IPS DF 6.9 (cell line): ENCODE measurements at regions not wholly inside any gene's neighbourhood (a gene's known extent, or its start where the extent isn't known, plus 50 kb on each side); places are given as distances from the start of the nearest gene placed in this dataset.

Experiments used
- DNase-seq: peaks from one replicate; pipeline ENCODE4 v3.0.0-alpha.2; 2013; ENCODE audit warnings: low read depth, low spot score
- H3K27ac ChIP-seq: one replicate; pipeline ENCODE4 v1.5.1; 2013; ENCODE audit warnings: low read length, control low read depth
- H3K27me3 ChIP-seq: 2 replicates; pipeline ENCODE4 v1.6.1; 2013; ENCODE audit warnings: mild to moderate bottlenecking, low read length; ENCODE audit not compliant: control insufficient read depth, insufficient read depth
- H3K36me3 ChIP-seq: 2 replicates; pipeline ENCODE4 v1.6.1; 2013; ENCODE audit warnings: low read length; ENCODE audit not compliant: control insufficient read depth, insufficient read depth
- H3K4me1 ChIP-seq: 2 replicates; pipeline ENCODE4 v1.6.1; 2013; ENCODE audit warnings: low read length; ENCODE audit not compliant: control insufficient read depth, insufficient read depth
- H3K4me3 ChIP-seq: 2 replicates; pipeline ENCODE4 v1.5.1; 2013; ENCODE audit warnings: mild to moderate bottlenecking, low read length
- H3K9me3 ChIP-seq: 2 replicates; pipeline ENCODE4 v1.6.1; 2013; ENCODE audit warnings: low read length, inconsistent platforms; ENCODE audit not compliant: control insufficient read depth, insufficient read depth
- WGBS: extraction: QIAGEN DNeasy Blood & Tissue Kit; methylation state at CpG from one replicate; pipeline ENCODE4 v1.1.7; 2013; ENCODE audit warnings: mixed read lengths, missing lambda C conversion rate; ENCODE audit not compliant: insufficient read length, insufficient coverage; 5-methylcytosine and 5-hydroxymethylcytosine counted together

DNA sequence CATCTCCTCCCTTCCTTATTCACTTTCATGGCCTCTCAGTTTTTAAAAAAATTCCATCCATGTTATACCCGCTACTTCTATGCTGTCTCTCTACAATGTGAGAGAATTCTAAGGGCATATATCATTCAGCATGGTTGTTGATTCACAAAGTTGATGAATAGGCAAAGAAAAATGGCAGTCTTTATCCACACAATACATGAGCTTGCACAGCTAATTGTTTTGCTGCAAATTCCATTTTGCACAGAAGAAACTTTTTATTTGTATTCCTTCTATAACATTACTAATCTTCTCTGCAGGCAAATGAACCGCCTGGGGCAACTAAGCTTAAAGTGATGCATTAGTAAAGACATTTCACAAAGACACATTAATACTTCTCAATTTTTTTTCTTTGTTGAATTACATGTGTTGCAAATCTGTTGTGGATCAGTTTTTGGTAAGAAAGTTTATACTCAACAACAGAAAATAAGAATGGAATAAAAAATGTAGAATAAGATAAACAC lies 196.9 kb downstream of the LIG4 start:
- no peak for DNase-seq
- no CpG with 5 or more reads among the region's 2 CpGs for WGBS

DNA sequence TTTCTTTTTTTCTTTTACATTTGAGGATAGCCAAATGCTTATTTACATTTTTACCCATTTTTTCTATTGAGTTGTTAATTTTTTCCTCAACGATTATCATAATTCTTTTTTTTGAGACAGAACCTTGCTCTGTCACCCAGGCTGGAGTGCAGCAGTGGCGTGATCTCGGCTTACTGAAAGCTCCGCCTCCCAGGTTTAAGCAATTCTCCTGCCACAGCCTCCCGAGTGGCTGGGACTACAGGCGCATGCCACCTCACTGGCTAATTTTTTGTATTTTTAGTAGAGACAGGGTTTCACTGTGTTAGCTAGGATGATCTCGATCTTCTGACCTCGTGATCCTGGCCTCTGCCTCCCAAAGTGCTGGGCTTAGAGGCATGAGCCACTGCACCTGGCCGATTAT lies 208.7 kb downstream of the LIG4 start:
- no CpG with 5 or more reads among the region's 9 CpGs for WGBS
- H3K27me3 ChIP-seq: no peaks in the 10 kb centered on the region
- H3K27ac ChIP-seq: no peak overlapping the region

More for the DNA sequence above, 196.9 kb downstream of the LIG4 start:
- no peak overlapping the region for H3K27ac ChIP-seq
- H3K9me3 ChIP-seq: no peaks in the 10 kb centered on the region; the same call in 1 of the 2 replicates
- H3K4me3 ChIP-seq: no peak overlapping the region
- H3K4me1 ChIP-seq: no peaks in the 10 kb centered on the region
- H3K27me3 ChIP-seq: no peaks in the 10 kb centered on the region
- no peaks in the 10 kb centered on the region for H3K36me3 ChIP-seq

DNA sequence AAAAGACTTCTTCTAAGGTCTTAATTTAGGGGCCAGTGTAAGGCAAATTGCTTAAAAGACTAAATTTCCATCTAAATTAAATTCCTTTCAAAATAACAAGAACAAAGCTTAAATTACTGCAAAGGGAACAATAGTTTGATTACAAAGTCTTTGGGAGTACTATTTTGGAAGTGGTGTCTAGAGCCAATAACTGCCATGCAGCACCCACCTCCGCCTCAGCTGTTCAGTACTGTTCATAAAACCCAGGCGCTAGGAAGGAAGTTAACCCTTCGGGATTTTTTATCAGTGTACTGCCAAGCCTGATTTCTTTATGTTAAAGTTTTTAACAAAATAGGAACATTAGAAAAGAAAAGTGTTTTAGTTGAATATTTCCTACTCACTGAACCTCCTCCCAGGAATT lies 210.1 kb downstream of the LIG4 start:
- H3K4me3 ChIP-seq: no peak overlapping the region
- H3K27ac ChIP-seq: no peak overlapping the region
- H3K9me3 ChIP-seq: no peaks in the 10 kb centered on the region
- H3K4me1 ChIP-seq: peaks cover 1% of the 10 kb centered on the region; the same call in 1 of the 2 replicates
- no peak for DNase-seq
- no peaks in the 10 kb centered on the region for H3K36me3 ChIP-seq
- no CpG with 5 or more reads among the region's 3 CpGs for WGBS
- H3K27me3 ChIP-seq: no peaks in the 10 kb centered on the region

More for the DNA sequence above, 208.7 kb downstream of the LIG4 start:
- H3K36me3 ChIP-seq: no peaks in the 10 kb centered on the region
- peaks cover 1% of the 10 kb centered on the region; the same call in 1 of the 2 replicates for H3K4me1 ChIP-seq
- H3K9me3 ChIP-seq: no peaks in the 10 kb centered on the region
- H3K4me3 ChIP-seq: no peak overlapping the region
- DNase-seq: no peak

DNA sequence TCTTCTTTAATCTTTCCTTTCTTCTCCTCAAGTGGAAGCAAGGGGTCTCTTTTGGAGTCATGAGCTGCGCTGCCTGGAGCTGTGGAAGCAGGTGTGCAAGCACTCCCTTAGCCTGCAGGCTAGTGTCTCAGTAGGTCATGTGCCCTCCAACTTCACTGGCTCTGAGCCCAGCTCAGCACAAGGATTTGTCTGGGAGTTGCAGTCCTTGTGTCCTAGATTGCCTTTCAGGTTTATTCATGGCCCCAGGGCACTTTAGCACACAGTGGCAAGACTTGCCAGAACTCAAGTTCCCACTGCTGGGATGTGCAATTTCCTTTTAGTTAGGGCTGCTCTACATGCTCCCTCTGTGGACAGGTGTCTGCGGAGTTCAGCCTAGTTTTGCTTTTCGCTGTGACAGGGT lies 211.7 kb downstream of the LIG4 start:
- H3K9me3 ChIP-seq: no peaks in the 10 kb centered on the region
- no CpG with 5 or more reads among the region's 3 CpGs for WGBS
- DNase-seq: no peak

DNA sequence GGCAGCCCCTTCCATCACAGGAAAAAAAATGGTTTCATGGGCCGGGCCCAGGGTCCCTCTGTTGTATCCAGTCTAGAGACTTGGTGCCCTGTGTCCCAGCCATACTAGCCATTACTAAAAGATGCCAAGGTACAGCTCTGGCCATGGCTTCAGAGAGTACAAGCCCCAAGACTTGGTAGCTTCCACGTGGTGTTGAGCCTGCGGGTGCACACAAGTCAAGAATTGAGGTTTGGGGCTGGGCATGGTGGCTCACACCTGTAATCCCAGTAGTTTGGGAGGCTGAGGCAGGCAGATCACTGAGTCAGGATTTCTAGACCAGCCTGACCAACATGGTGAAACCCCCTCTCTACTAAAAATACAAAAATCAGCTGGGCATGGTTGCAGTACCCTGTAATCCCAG lies 214.3 kb downstream of the LIG4 start:
- Histone ChIP-seq H3K9me3 (no peaks in the 10 kb centered on the region), H3K27ac (no peak overlapping the region), H3K4me3 (no peak overlapping the region), H3K27me3 (no peaks in the 10 kb centered on the region), H3K36me3 (no peaks in the 10 kb centered on the region), H3K4me1 (peaks cover 1% of the 10 kb centered on the region; the same call in 1 of the 2 replicates)
- no CpG with 5 or more reads among the region's 3 CpGs for WGBS
- DNase-seq: no peak

More for the DNA sequence above, 211.7 kb downstream of the LIG4 start:
- H3K4me1 ChIP-seq: peaks cover 1% of the 10 kb centered on the region; the same call in 1 of the 2 replicates
- H3K4me3 ChIP-seq: no peak overlapping the region
- no peak overlapping the region for H3K27ac ChIP-seq
- H3K27me3 ChIP-seq: no peaks in the 10 kb centered on the region
- H3K36me3 ChIP-seq: no peaks in the 10 kb centered on the region

DNA sequence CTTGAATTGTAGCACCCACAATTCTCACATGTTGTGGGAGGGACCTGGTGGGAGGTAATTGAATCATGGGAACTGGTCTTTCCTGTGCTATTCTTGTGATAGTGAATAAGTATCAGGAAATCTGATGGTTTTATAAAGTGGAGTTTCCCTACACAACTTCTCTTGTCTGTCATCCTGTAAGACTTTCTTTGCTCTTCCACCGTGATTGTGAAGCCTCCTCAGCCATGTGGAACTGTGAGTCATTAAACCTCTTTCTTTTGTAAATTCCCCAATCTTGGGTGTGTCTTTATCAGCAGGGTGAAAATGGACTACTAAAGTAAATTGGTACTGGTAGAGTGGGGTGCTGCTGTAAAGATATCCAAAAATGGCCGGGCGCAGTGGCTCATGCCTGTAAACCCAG lies 215.6 kb downstream of the LIG4 start:
- no peaks in the 10 kb centered on the region for H3K27me3 ChIP-seq
- H3K9me3 ChIP-seq: no peaks in the 10 kb centered on the region
- no peak overlapping the region for H3K27ac ChIP-seq
- DNase-seq: no peak
- H3K4me1 ChIP-seq: no peaks in the 10 kb centered on the region; the same call in 1 of the 2 replicates
- no peak overlapping the region for H3K4me3 ChIP-seq
- H3K36me3 ChIP-seq: no peaks in the 10 kb centered on the region
- no CpG with 5 or more reads among the region's 3 CpGs for WGBS

DNA sequence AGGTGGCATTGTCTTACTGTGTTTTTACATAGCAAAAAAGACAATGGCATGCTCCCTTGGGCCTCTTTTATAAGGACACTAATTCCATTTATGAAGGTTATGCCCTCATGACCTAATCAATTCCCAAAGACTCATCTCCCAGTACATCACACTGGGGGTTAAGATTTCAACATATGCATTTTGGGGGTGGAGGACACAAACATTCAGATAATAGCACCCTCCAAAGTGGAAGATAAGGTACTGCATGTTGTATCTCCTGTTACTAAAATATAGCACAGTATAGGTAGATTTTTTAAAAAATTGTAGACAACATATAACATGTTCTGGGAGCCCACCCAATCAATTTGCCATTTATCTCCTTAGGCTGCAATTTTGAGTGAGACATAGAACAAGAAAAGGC lies 221.2 kb downstream of the LIG4 start:
- DNase-seq: no peak
- H3K4me3 ChIP-seq: no peak overlapping the region
- no peaks in the 10 kb centered on the region for H3K4me1 ChIP-seq
- no peaks in the 10 kb centered on the region for H3K36me3 ChIP-seq
- H3K9me3 ChIP-seq: no peaks in the 10 kb centered on the region
- no peak overlapping the region for H3K27ac ChIP-seq
- no peaks in the 10 kb centered on the region for H3K27me3 ChIP-seq

DNA sequence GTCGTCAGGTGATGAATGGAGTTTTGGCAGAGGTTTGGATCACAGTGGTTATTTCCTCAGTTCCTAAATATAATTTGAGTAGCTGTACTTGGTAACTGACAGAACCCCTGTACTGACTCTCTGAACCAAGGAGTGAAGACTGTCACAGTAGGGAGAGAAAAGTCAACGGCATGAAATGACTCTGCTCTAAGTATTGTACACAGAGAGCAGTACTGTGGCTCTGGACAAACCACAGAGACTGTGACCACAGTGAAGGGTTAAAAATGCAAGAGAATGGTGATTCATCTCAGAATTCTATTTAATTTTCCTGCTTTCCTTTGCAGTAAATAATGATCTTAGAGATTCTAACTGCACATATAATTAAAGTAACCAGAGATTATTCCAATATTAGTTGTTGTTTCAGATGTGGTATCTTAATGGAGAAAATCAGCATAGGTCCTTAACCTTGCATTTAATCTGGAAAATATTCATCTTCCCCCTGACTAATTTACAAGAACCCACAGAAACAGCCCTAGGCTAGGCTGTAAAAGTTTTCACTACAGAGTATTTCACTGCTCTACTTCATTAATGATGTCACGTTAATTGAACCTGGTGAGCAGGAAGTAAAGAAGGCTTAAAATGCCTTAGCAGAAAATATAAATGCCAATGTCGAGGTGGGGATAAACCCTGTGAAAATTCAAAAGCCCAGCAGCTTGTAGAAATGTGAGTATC lies 221.9 kb downstream of the LIG4 start:
- no peak overlapping the region for H3K27ac ChIP-seq
- WGBS: no CpG with 5 or more reads among the region's 4 CpGs
- no peaks in the 10 kb centered on the region for H3K9me3 ChIP-seq
- no peak for DNase-seq
- H3K4me3 ChIP-seq: no peak overlapping the region
- no peaks in the 10 kb centered on the region for H3K36me3 ChIP-seq
- H3K4me1 ChIP-seq: no peaks in the 10 kb centered on the region
- no peaks in the 10 kb centered on the region for H3K27me3 ChIP-seq

DNA sequence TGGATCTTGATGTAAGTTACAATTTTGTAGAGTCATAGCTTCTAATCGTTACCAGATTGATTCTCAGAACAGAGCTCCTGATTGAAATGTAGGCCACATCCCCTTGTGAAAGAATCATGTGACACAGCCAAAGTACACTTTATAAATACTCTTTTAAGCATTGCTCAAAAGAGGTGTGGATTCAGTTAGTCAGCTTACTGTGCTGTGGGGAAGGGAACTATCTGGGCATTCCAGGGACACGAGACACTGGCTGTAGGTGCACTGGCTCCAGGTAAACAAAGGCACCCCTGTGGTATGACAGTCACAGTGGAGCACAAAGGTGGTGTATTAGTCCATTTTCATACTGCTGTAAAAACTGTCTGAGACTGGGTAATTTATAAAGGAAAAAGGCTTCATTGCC lies 222.8 kb downstream of the LIG4 start:
- Histone ChIP-seq H3K27ac (no peak overlapping the region), H3K4me1 (no peaks in the 10 kb centered on the region), H3K4me3 (no peak overlapping the region), H3K9me3 (no peaks in the 10 kb centered on the region), H3K36me3 (no peaks in the 10 kb centered on the region), H3K27me3 (no peaks in the 10 kb centered on the region)
- WGBS: no CpG with 5 or more reads among the region's 2 CpGs
- no peak for DNase-seq

DNA sequence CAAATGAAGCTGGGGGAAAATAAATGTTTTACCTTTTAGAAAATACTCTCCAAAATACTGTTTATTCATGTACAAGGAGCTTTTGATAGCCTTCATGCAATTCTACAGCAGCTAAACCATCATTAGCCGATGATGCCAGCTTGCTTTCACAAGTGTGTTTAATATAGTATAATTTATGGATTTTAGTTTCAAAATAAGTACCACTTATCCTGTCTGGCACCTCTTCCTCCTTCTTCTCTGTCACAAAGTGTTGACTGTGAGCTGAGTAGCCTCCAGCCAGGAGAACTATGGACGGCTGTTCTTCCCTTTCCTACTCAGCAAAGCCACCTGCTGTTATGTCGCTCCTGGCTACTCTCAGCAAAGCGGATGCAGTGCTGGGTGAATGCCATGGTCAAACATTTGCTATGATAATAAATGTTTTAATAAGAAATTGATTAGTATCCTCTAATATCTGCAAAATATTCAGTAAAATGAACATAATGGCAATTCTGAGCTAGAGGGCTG lies 238.2 kb downstream of the LIG4 start:
- WGBS: no CpG with 5 or more reads among the region's 4 CpGs
- Histone ChIP-seq H3K9me3 (no peaks in the 10 kb centered on the region), H3K4me3 (no peak overlapping the region), H3K27me3 (no peaks in the 10 kb centered on the region), H3K4me1 (no peaks in the 10 kb centered on the region), H3K36me3 (no peaks in the 10 kb centered on the region), H3K27ac (no peak overlapping the region)
- no peak for DNase-seq

DNA sequence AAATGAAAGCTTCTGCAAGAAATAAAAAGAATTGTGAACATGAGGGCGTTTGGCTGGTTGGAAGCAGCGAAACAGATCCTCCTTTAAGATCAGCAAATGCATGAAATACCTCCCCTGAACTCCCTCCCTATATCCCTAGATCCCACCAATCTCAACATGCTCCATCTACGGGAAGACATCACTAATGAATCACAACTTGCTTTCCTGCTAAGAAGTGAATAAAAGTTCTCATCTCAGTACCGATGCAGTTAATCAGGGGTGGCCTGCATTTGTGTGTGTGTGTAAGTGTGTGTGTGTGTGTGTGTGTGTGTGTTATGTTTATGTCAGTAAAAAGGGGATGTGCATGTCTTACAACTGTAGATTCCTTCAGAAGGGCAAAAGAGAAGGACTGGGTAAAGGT lies 238.7 kb downstream of the LIG4 start:
- Histone ChIP-seq H3K4me1 (no peaks in the 10 kb centered on the region), H3K27me3 (no peaks in the 10 kb centered on the region), H3K9me3 (no peaks in the 10 kb centered on the region), H3K27ac (no peak overlapping the region), H3K4me3 (no peak overlapping the region), H3K36me3 (no peaks in the 10 kb centered on the region)
- WGBS: no CpG with 5 or more reads among the region's 4 CpGs
- no peak for DNase-seq
